HepG2 (cell line): ENCODE measurements at regions not wholly inside any gene's neighbourhood (a gene's known extent, or its start where the extent isn't known, plus 50 kb on each side); places are given as distances from the start of the nearest gene placed in this dataset.

Experiments used
- ATAC-seq: fragments of 200-7000 bp; cut with Tn5 transposase; 3 replicates; pipeline ENCODE4 v1.9.1; 2020; ENCODE audit warnings: mild to moderate bottlenecking, moderate library complexity
- BruUV-seq: library from RNA; stranded (reverse); fragments of 400-500 nt; replicated peaks from 2 replicates; lab custom pipeline; 2021; lab: Mats Ljungman, UMichigan
- CTCF ChIA-PET: fragments of 300-600 bp; formaldehyde crosslinking; extraction: SDS; loops from one replicate; lab custom pipeline; 2021; ENCODE audit warnings: low total read pairs, inconsistent platforms, low intra/inter-chr PET ratio; lab: Yijun Ruan, JAX
- POLR2A ChIA-PET: fragments of 350-600 bp; sonication (Branson Sonifier 250); formaldehyde crosslinking; loops from one replicate; lab custom pipeline; 2020; ENCODE audit warnings: antibody characterized with exemption, inconsistent platforms; lab: Yijun Ruan, JAX
- DNase-seq: peaks from one replicate; pipeline ENCODE4 v3.0.0-alpha.2; 2015; ENCODE audit warnings: low spot score
- FAIRE-seq: peaks from 3 replicates; lab custom pipeline; 2011; peaks lifted over from hg19 to GRCh38; lab: Jason Lieb, UNC
- H2AFZ ChIP-seq: one replicate; pipeline ENCODE4 v1.6.1; 2011; ENCODE audit warnings: low read length, inconsistent platforms
- H3K27ac ChIP-seq: fragments of 300-600 bp; 3 replicates; pipeline ENCODE4 v1.8.0; 2011; ENCODE audit warnings: mixed run types, mild to moderate bottlenecking, mixed read lengths, low read length, inconsistent platforms; ENCODE audit not compliant: insufficient read depth; ENCODE audit errors: extremely low read length
- H3K27me3 ChIP-seq, 2 experiments: fragments of 200-600 bp in 1 of 2; 2 replicates in 1 of 2; 3 replicates in 1 of 2; pipeline versions ENCODE4 v1.6.0 to v1.8.0; 2011; ENCODE audit warnings: low read length in 2 of 2, mild to moderate bottlenecking in 2 of 2, moderate library complexity in 2 of 2, inconsistent platforms in 1 of 2; ENCODE audit not compliant: insufficient read depth in 2 of 2, control insufficient read depth in 1 of 2
- H3K36me3 ChIP-seq, 2 experiments: fragments of 200-600 bp in 1 of 2; replicated peaks in 1 of 2; 2 replicates in 1 of 2; 3 replicates in 1 of 2; pipeline versions ENCODE4 v1.5.1 to v1.8.0; 2011; ENCODE audit warnings: low read length in 2 of 2, inconsistent platforms in 1 of 2; ENCODE audit not compliant: insufficient read depth in 2 of 2, control insufficient read depth in 1 of 2
- H3K4me1 ChIP-seq: 2 replicates; pipeline ENCODE4 v1.5.1; 2012; ENCODE audit warnings: low read length, inconsistent platforms; ENCODE audit not compliant: insufficient read depth
- H3K4me2 ChIP-seq: 2 replicates; pipeline ENCODE4 v1.6.0; 2011; ENCODE audit warnings: low read depth, low read length, inconsistent platforms
- H3K4me3 ChIP-seq, 3 experiments: fragments of 200-600 bp in 1 of 3; sonication (generic), shearing (Covaris generic) in 1 of 3; replicated peaks in 1 of 3; 2 replicates each; pipeline ENCODE4 v1.5.1; 2011 to 2016; ENCODE audit warnings: low read length in 3 of 3, inconsistent platforms in 2 of 3, low read depth in 2 of 3, mild to moderate bottlenecking in 2 of 3, control low read depth in 1 of 3, mixed read lengths in 1 of 3; ENCODE audit not compliant: insufficient read depth in 1 of 3
- H3K79me2 ChIP-seq: one replicate; pipeline ENCODE4 v1.6.1; 2011; ENCODE audit warnings: low read length, inconsistent platforms; ENCODE audit not compliant: insufficient read depth
- H3K9ac ChIP-seq: 2 replicates; pipeline ENCODE4 v1.6.0; 2011; ENCODE audit warnings: mild to moderate bottlenecking, low read depth, low read length, inconsistent platforms; ENCODE audit not compliant: insufficient read depth
- H3K9me3 ChIP-seq: 2 replicates; pipeline ENCODE4 v1.5.1; 2012; ENCODE audit warnings: mild to moderate bottlenecking, low read length
- H4K20me1 ChIP-seq: 2 replicates; pipeline ENCODE4 v1.6.0; 2011; ENCODE audit warnings: inconsistent platforms, mild to moderate bottlenecking, low read length, moderate library complexity; ENCODE audit not compliant: insufficient read depth
- BHLHE40 ChIP-seq: IDR thresholded peaks from 2 replicates; pipeline ENCODE4 v1.6.1; 2011; ENCODE audit warnings: low read length, improper control_type of control experiment
- GLMP ChIP-seq: sonication (generic); formaldehyde crosslinking; IDR thresholded peaks from 2 replicates; pipeline ENCODE4 v1.9.0; 2021; ENCODE audit warnings: missing genetic modification reagents, mild to moderate bottlenecking, borderline replicate concordance
- HOXD1 ChIP-seq: sonication (generic); formaldehyde crosslinking; IDR thresholded peaks from 2 replicates; pipeline ENCODE4 v1.5.0; 2020; ENCODE audit warnings: missing genetic modification reagents
- MXD4 ChIP-seq: IDR thresholded peaks from 2 replicates; pipeline ENCODE4 v1.6.1; 2016; ENCODE audit warnings: mild to moderate bottlenecking, missing biosample characterization, missing genetic modification reagents
- PAF1 ChIP-seq: IDR thresholded peaks from 2 replicates; pipeline ENCODE4 v1.6.1; 2016; ENCODE audit warnings: missing genetic modification reagents, missing compliant biosample characterization
- TGIF2 ChIP-seq: IDR thresholded peaks from 2 replicates; pipeline ENCODE4 v1.6.1; 2016; ENCODE audit warnings: control low read depth, missing compliant biosample characterization
- ZFAT ChIP-seq: sonication (generic); formaldehyde crosslinking; conservative IDR thresholded peaks from 2 replicates; pipeline ENCODE4 v1.8.1; 2023; ENCODE audit warnings: missing genetic modification reagents, inconsistent platforms
- ZNF446 ChIP-seq: sonication (generic); formaldehyde crosslinking; IDR thresholded peaks from 2 replicates; pipeline ENCODE4 v1.5.0; 2020; ENCODE audit warnings: mild to moderate bottlenecking, missing genetic modification reagents
- ZNF652 ChIP-seq: IDR thresholded peaks from 2 replicates; pipeline ENCODE4 v1.6.1; 2016; ENCODE audit warnings: low read depth, borderline replicate concordance
- ZNF770 ChIP-seq: sonication (generic); formaldehyde crosslinking; IDR thresholded peaks from 2 replicates; pipeline ENCODE4 v1.5.0; 2020; ENCODE audit warnings: mild to moderate bottlenecking, missing genetic modification reagents
- WGBS: methylation state at CpG from one replicate; pipeline ENCODE4 v1.1.6; 2017; ENCODE audit warnings: low lambda C conversion rate; 5-methylcytosine and 5-hydroxymethylcytosine counted together
- in situ Hi-C: cut with HindIII; loops from 2 replicates; pipeline ENCODE4 v1.10.0; 2017; ENCODE audit warnings: low pct_unique_long_range_greater_than_20kb; ENCODE audit not compliant: extremely low pct_ligation_motif_present
- intact Hi-C: fragments of 100-400 bp; cut with micrococcal nuclease; formaldehyde crosslinking; loops from one replicate; pipeline ENCODE4 v1.10.0; 2022; ENCODE audit not compliant: unreplicated experiment
- TF ChIP-seq, protein P1 (sequence below): sonication (generic); formaldehyde crosslinking; IDR thresholded peaks from 2 replicates; pipeline ENCODE4 v1.4.0; 2020; ENCODE audit warnings: missing genetic modification reagents
- TF ChIP-seq, protein P2 (sequence below): sonication (generic); formaldehyde crosslinking; IDR thresholded peaks from 2 replicates; pipeline ENCODE4 v1.5.1; 2020; ENCODE audit warnings: mild to moderate bottlenecking, missing genetic modification reagents, borderline replicate concordance
- TF ChIP-seq, protein P3 (sequence below): sonication (generic); formaldehyde crosslinking; IDR thresholded peaks from 2 replicates; pipeline ENCODE4 v1.4.0; 2020; ENCODE audit warnings: mild to moderate bottlenecking, missing genetic modification reagents

GRCh38 chr1:38523568-38523939 lies 336.0 kb downstream of the RRAGC start:
- no peaks in the 10 kb centered on the region for H3K79me2 ChIP-seq
- H3K9me3 ChIP-seq = no peaks in the 10 kb centered on the region
- FAIRE-seq (no peak), ATAC-seq (no peak), DNase-seq (no peak)
- no peak overlapping the region for H3K4me3 ChIP-seq
- no TSS peak for BruUV-seq
- no peak overlapping the region for H3K27ac ChIP-seq
- POLR2A ChIA-PET = no interaction called here
- in situ Hi-C loops = no loop called here
- peaks cover 0 to 9% of the 10 kb centered on the region in 2 experiments; a peak in 3 of 5 replicates for H3K27me3 ChIP-seq
- intact Hi-C loops = no loop called here
- no peak overlapping the region for H2AFZ ChIP-seq
- CTCF ChIA-PET = no interaction called here
- no peaks in the 10 kb centered on the region for H3K36me3 ChIP-seq
- no peak overlapping the region for H3K4me2 ChIP-seq
- 57% methylated on average over 7 of the region's 7 CpGs for WGBS
- no peaks in the 10 kb centered on the region for H4K20me1 ChIP-seq
- H3K4me1 ChIP-seq = no peaks in the 10 kb centered on the region
- no peak overlapping the region for H3K9ac ChIP-seq
- no peak for TF ChIP-seq PAF1 (CRISPR knock-in tag)
- TF ChIP-seq, protein P1, sequence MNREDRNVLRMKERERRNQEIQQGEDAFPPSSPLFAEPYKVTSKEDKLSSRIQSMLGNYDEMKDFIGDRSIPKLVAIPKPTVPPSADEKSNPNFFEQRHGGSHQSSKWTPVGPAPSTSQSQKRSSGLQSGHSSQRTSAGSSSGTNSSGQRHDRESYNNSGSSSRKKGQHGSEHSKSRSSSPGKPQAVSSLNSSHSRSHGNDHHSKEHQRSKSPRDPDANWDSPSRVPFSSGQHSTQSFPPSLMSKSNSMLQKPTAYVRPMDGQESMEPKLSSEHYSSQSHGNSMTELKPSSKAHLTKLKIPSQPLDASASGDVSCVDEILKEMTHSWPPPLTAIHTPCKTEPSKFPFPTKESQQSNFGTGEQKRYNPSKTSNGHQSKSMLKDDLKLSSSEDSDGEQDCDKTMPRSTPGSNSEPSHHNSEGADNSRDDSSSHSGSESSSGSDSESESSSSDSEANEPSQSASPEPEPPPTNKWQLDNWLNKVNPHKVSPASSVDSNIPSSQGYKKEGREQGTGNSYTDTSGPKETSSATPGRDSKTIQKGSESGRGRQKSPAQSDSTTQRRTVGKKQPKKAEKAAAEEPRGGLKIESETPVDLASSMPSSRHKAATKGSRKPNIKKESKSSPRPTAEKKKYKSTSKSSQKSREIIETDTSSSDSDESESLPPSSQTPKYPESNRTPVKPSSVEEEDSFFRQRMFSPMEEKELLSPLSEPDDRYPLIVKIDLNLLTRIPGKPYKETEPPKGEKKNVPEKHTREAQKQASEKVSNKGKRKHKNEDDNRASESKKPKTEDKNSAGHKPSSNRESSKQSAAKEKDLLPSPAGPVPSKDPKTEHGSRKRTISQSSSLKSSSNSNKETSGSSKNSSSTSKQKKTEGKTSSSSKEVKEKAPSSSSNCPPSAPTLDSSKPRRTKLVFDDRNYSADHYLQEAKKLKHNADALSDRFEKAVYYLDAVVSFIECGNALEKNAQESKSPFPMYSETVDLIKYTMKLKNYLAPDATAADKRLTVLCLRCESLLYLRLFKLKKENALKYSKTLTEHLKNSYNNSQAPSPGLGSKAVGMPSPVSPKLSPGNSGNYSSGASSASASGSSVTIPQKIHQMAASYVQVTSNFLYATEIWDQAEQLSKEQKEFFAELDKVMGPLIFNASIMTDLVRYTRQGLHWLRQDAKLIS (CRISPR knock-in tag) = no peak
- no peak for TF ChIP-seq GLMP (CRISPR knock-in tag)
- TF ChIP-seq TGIF2 (CRISPR knock-in tag) = no peak
- no peak for TF ChIP-seq BHLHE40
- TF ChIP-seq, protein P2, sequence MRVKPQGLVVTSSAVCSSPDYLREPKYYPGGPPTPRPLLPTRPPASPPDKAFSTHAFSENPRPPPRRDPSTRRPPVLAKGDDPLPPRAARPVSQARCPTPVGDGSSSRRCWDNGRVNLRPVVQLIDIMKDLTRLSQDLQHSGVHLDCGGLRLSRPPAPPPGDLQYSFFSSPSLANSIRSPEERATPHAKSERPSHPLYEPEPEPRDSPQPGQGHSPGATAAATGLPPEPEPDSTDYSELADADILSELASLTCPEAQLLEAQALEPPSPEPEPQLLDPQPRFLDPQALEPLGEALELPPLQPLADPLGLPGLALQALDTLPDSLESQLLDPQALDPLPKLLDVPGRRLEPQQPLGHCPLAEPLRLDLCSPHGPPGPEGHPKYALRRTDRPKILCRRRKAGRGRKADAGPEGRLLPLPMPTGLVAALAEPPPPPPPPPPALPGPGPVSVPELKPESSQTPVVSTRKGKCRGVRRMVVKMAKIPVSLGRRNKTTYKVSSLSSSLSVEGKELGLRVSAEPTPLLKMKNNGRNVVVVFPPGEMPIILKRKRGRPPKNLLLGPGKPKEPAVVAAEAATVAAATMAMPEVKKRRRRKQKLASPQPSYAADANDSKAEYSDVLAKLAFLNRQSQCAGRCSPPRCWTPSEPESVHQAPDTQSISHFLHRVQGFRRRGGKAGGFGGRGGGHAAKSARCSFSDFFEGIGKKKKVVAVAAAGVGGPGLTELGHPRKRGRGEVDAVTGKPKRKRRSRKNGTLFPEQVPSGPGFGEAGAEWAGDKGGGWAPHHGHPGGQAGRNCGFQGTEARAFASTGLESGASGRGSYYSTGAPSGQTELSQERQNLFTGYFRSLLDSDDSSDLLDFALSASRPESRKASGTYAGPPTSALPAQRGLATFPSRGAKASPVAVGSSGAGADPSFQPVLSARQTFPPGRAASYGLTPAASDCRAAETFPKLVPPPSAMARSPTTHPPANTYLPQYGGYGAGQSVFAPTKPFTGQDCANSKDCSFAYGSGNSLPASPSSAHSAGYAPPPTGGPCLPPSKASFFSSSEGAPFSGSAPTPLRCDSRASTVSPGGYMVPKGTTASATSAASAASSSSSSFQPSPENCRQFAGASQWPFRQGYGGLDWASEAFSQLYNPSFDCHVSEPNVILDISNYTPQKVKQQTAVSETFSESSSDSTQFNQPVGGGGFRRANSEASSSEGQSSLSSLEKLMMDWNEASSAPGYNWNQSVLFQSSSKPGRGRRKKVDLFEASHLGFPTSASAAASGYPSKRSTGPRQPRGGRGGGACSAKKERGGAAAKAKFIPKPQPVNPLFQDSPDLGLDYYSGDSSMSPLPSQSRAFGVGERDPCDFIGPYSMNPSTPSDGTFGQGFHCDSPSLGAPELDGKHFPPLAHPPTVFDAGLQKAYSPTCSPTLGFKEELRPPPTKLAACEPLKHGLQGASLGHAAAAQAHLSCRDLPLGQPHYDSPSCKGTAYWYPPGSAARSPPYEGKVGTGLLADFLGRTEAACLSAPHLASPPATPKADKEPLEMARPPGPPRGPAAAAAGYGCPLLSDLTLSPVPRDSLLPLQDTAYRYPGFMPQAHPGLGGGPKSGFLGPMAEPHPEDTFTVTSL = no peak
- no peak for TF ChIP-seq HOXD1 (CRISPR knock-in tag)
- TF ChIP-seq ZNF652 = no peak
- no peak for TF ChIP-seq MXD4
- TF ChIP-seq, protein P3, sequence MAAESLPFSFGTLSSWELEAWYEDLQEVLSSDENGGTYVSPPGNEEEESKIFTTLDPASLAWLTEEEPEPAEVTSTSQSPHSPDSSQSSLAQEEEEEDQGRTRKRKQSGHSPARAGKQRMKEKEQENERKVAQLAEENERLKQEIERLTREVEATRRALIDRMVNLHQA = no peak
- no peak for TF ChIP-seq ZNF446 (CRISPR knock-in tag)
- TF ChIP-seq ZNF770 (CRISPR knock-in tag) = no peak
- no peak for TF ChIP-seq ZFAT (CRISPR knock-in tag)
